ENCODE measurements at regions not wholly inside any gene's neighbourhood (a gene's known extent, or its start where the extent isn't known, plus 50 kb on each side); places are given as distances from the start of the nearest gene placed in this dataset. TPM values are rescaled to one million over a fixed set of nuclear protein-coding genes. Genes with fewer than 3 reads are reported as not detected.
"Not testable (repeated sequence)": the region's sequence is repeated elsewhere in the genome, so short reads cannot be mapped to it uniquely, and the experiment has no call there.

GRCh38 chr18:59980188-59980637, 80.4 kb downstream of the PMAIP1 start:
- DNase-seq (ENCODE audit: low spot score in 2 of 2) (no peak), FAIRE-seq (no peak)

GRCh38 chr18:59971871-59972428, 72.2 kb downstream of the PMAIP1 start:
- FAIRE-seq = no peak
- DNase-seq (ENCODE audit: low spot score in 2 of 2) = no peak

- DNase-seq (ENCODE audit: low spot score in 2 of 2); FAIRE-seq: not testable (repeated sequence)
These were observed 71.3 kb downstream of the PMAIP1 start for GRCh38 chr18:59971144-59971543.

GRCh38 chr18:59969477-59970028, 69.8 kb downstream of the PMAIP1 start:
- not testable (repeated sequence) for FAIRE-seq; DNase-seq (ENCODE audit: low spot score in 2 of 2)

- DNase-seq (ENCODE audit: low spot score in 2 of 2) (no peak), FAIRE-seq (no peak)
These were observed 68.8 kb downstream of the PMAIP1 start for GRCh38 chr18:59968583-59968982.

GRCh38 chr18:59967878-59968277, 68.1 kb downstream of the PMAIP1 start:
- no peak for FAIRE-seq
- no peak for DNase-seq (ENCODE audit: low spot score in 2 of 2)

GRCh38 chr18:59966913-59967312, 67.1 kb downstream of the PMAIP1 start:
- FAIRE-seq (no peak), DNase-seq (ENCODE audit: low spot score in 2 of 2) (no peak)

- DNase-seq (ENCODE audit: low spot score in 2 of 2) (no peak), FAIRE-seq (no peak)
These were observed 63.4 kb downstream of the PMAIP1 start for GRCh38 chr18:59963229-59963628.

- FAIRE-seq (no peak), DNase-seq (ENCODE audit: low spot score in 2 of 2) (no peak)
These were observed 61.3 kb downstream of the PMAIP1 start for GRCh38 chr18:59961070-59961469.

GRCh38 chr18:59960272-59960671, 60.5 kb downstream of the PMAIP1 start:
- FAIRE-seq (no peak), DNase-seq (ENCODE audit: low spot score in 2 of 2) (no peak)

- DNase-seq (ENCODE audit: low spot score in 2 of 2) (no peak), FAIRE-seq (no peak)
These were observed 59.8 kb downstream of the PMAIP1 start for GRCh38 chr18:59959606-59960005.

GRCh38 chr18:59959073-59959472, 59.3 kb downstream of the PMAIP1 start:
- DNase-seq (ENCODE audit: low spot score in 2 of 2) (no peak), FAIRE-seq (no peak)

- FAIRE-seq = no peak
- DNase-seq (ENCODE audit: low spot score in 2 of 2) = no peak
These were observed 58.2 kb downstream of the PMAIP1 start for GRCh38 chr18:59957957-59958356.

- no peak for FAIRE-seq
- DNase-seq (ENCODE audit: low spot score in 2 of 2) = no peak
These were observed 55.0 kb downstream of the PMAIP1 start for GRCh38 chr18:59954755-59955156.

- FAIRE-seq (no peak), DNase-seq (ENCODE audit: low spot score in 2 of 2) (no peak)
These were observed 54.4 kb downstream of the PMAIP1 start for GRCh38 chr18:59954241-59954640.

Small RNA genes lying in the stretch of these regions (small RNA-seq; reads per million reads assigned to genes)
- not detected for gene RN7SL342P
- gene RNU4-17P = not detected
- not detected for gene RNU6-567P

All from frontal cortex (tissue), 4 donors.